OCI-LY1 (cell line): ENCODE measurements at regions not wholly inside any gene's neighbourhood (a gene's known extent, or its start where the extent isn't known, plus 50 kb on each side); places are given as distances from the start of the nearest gene placed in this dataset.
"Not testable (repeated sequence)": the region's sequence is repeated elsewhere in the genome, so short reads cannot be mapped to it uniquely, and the experiment has no call there.

Experiments used
- H2AFZ ChIP-seq: fragments of 200-600 bp; sonication (generic), shearing (Covaris generic); 2 replicates; pipeline ENCODE4 v1.6.0; 2014; ENCODE audit warnings: antibody characterized with exemption, mild to moderate bottlenecking, low read length
- H3F3A ChIP-seq: fragments of 200-600 bp; sonication (generic), shearing (Covaris generic); 2 replicates; pipeline ENCODE4 v1.6.0; 2014; ENCODE audit warnings: mild to moderate bottlenecking, antibody characterized with exemption, low read length, moderate library complexity; ENCODE audit not compliant: insufficient read depth
- H3K27ac ChIP-seq: fragments of 200-600 bp; sonication (generic); 2 replicates; pipeline ENCODE4 v1.5.1; 2014; ENCODE audit warnings: low read length, mixed run types, mild to moderate bottlenecking, low read depth; ENCODE audit not compliant: poor library complexity, severe bottlenecking
- H3K27me3 ChIP-seq: fragments of 200-600 bp; sonication (generic); 2 replicates; pipeline ENCODE4 v1.6.0; 2014; ENCODE audit warnings: antibody characterized with exemption, mild to moderate bottlenecking, low read length, moderate library complexity; ENCODE audit not compliant: insufficient read depth
- H3K36me3 ChIP-seq: fragments of 200-600 bp; sonication (generic); 2 replicates; pipeline ENCODE4 v1.6.1; 2014; ENCODE audit warnings: mild to moderate bottlenecking, antibody characterized with exemption, low read length, moderate library complexity, mixed read lengths; ENCODE audit not compliant: insufficient read depth
- H3K4me1 ChIP-seq: fragments of 200-600 bp; sonication (generic); 2 replicates; pipeline ENCODE4 v1.5.1; 2014; ENCODE audit warnings: mild to moderate bottlenecking, low read length, moderate library complexity; ENCODE audit not compliant: insufficient read depth, severe bottlenecking
- H3K4me2 ChIP-seq: fragments of 200-600 bp; sonication (generic), shearing (Covaris generic); 2 replicates; pipeline ENCODE4 v1.6.1; 2014; ENCODE audit warnings: low read length
- H3K4me3 ChIP-seq: fragments of 200-600 bp; sonication (generic); 2 replicates; pipeline ENCODE4 v1.5.1; 2014; ENCODE audit warnings: low read length, low read depth, mild to moderate bottlenecking, mixed read lengths; ENCODE audit not compliant: poor library complexity, severe bottlenecking
- H3K79me2 ChIP-seq: fragments of 200-600 bp; shearing (Covaris generic); 2 replicates; pipeline ENCODE4 v1.6.1; 2016; ENCODE audit warnings: mixed run types, low read length, mixed read lengths; ENCODE audit not compliant: insufficient read depth
- H3K9ac ChIP-seq: fragments of 200-600 bp; sonication (generic), shearing (Covaris generic); 2 replicates; pipeline ENCODE4 v1.6.1; 2014; ENCODE audit warnings: mild to moderate bottlenecking, low read length, mixed read lengths
- H3K9me2 ChIP-seq: fragments of 200-600 bp; sonication (generic), shearing (Covaris generic); 2 replicates; pipeline ENCODE4 v1.6.1; 2014; ENCODE audit warnings: low read depth, mild to moderate bottlenecking, low read length, mixed read lengths
- H3K9me3 ChIP-seq: fragments of 200-600 bp; shearing (Covaris generic); 2 replicates; pipeline ENCODE4 v1.6.1; 2014; ENCODE audit warnings: low read length, mixed read lengths
- H4K20me1 ChIP-seq: fragments of 200-600 bp; sonication (generic), shearing (Covaris generic); 2 replicates; pipeline ENCODE4 v1.6.0; 2016; ENCODE audit warnings: mild to moderate bottlenecking, low read length; ENCODE audit not compliant: insufficient read depth
- EZH2 ChIP-seq: fragments of 200-600 bp; sonication (generic), shearing (Covaris generic); IDR thresholded peaks from 2 replicates; pipeline ENCODE4 v1.8.0; 2017; ENCODE audit warnings: borderline replicate concordance, mixed run types, mild to moderate bottlenecking, antibody characterized with exemption, low read length, moderate library complexity, mixed read lengths
- TF ChIP-seq, protein P1 (sequence below): fragments of 200-600 bp; sonication (generic), shearing (Covaris generic); IDR thresholded peaks from 2 replicates; pipeline ENCODE4 v1.5.1; 2017; ENCODE audit warnings: mild to moderate bottlenecking, antibody characterized with exemption, low read length, moderate library complexity, mixed read lengths

DNA sequence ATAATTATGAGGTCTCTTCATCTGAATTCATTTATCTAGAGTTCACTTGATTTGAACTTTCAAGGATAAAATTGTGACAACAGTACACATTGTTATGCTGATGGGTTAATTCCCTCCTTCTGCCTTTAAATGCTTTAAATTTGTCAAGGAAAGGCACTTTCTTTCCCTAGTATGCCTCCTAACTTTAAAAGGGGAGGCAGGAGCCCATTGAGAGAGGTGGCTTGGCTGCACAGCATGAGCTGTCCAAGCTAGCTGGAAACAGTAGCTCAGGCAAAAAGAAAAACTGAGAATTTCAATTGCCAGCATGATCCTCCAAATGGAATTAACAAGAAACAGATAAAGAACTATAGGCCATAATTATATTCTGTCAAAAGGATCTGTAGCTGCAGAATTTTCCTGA, 243.3 kb upstream of the GRIK2 start:
- no peaks in the 10 kb centered on the region for H4K20me1 ChIP-seq
- no peaks in the 10 kb centered on the region for H3K4me1 ChIP-seq
- no peak overlapping the region for H3K4me3 ChIP-seq
- no peaks in the 10 kb centered on the region for H3K9me2 ChIP-seq
- H3K9ac ChIP-seq: no peak overlapping the region
- H3K27me3 ChIP-seq: no peaks in the 10 kb centered on the region
- H3F3A ChIP-seq: no peaks in the 10 kb centered on the region
- TF ChIP-seq EZH2: no peak
- TF ChIP-seq, protein P1, sequence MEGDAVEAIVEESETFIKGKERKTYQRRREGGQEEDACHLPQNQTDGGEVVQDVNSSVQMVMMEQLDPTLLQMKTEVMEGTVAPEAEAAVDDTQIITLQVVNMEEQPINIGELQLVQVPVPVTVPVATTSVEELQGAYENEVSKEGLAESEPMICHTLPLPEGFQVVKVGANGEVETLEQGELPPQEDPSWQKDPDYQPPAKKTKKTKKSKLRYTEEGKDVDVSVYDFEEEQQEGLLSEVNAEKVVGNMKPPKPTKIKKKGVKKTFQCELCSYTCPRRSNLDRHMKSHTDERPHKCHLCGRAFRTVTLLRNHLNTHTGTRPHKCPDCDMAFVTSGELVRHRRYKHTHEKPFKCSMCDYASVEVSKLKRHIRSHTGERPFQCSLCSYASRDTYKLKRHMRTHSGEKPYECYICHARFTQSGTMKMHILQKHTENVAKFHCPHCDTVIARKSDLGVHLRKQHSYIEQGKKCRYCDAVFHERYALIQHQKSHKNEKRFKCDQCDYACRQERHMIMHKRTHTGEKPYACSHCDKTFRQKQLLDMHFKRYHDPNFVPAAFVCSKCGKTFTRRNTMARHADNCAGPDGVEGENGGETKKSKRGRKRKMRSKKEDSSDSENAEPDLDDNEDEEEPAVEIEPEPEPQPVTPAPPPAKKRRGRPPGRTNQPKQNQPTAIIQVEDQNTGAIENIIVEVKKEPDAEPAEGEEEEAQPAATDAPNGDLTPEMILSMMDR: no peak
- H2AFZ ChIP-seq: no peak overlapping the region
- H3K4me2 ChIP-seq: no peak overlapping the region
- H3K79me2 ChIP-seq: no peaks in the 10 kb centered on the region
- H3K27ac ChIP-seq: no peak overlapping the region
- H3K36me3 ChIP-seq: no peaks in the 10 kb centered on the region
- H3K9me3 ChIP-seq: no peaks in the 10 kb centered on the region

DNA sequence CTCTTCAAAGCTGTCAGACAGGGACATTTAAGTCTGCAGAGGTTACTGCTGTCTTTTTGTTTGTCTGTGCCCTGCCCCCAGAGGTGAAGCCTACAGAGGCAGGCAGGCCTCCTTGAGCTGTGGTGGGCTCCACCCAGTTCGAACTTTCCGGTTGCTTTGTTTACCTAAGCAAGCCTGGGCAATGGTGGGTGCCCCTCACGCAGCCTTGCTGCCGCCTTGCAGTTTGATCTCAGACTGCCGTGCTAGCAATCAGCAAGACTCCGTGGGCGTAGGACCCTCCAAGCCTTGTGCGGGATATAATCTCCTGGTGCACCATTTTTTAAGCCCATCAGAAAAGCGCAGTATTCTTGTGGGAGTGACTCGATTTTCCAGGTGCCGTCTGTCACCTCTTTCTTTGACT, 235.9 kb upstream of the GRIK2 start:
- not testable (repeated sequence) for H3K79me2 ChIP-seq, H3K4me2 ChIP-seq, H3K9me2 ChIP-seq, H3K27ac ChIP-seq, H3K4me1 ChIP-seq, H3K36me3 ChIP-seq, H2AFZ ChIP-seq, H3F3A ChIP-seq, H4K20me1 ChIP-seq, H3K9ac ChIP-seq, H3K4me3 ChIP-seq, H3K27me3 ChIP-seq, H3K9me3 ChIP-seq

DNA sequence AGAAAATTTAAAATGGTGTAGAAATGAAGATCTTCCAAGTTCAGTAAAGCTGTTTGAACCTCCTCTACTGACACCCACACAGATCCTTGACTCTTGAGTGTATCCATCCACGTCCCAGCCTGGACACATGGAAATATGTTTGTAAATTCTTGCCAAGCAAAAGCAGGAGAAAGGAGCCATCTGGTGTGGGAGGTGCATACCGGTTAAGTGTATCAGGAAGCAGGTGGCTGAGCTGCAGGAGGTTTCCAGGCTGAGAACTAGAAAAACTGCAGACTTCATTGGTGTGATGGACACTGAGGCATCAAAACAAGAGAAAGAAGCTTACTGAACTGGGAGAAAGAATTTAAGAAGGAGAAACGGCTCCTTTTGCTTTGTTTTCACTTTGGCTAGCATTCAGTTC, 229.9 kb upstream of the GRIK2 start:
- no peaks in the 10 kb centered on the region for H3K9me2 ChIP-seq
- H3F3A ChIP-seq: no peaks in the 10 kb centered on the region
- no peak overlapping the region for H3K4me2 ChIP-seq
- no peaks in the 10 kb centered on the region for H3K27me3 ChIP-seq
- no peaks in the 10 kb centered on the region for H3K79me2 ChIP-seq
- no peak overlapping the region for H3K4me3 ChIP-seq
- H3K9me3 ChIP-seq: no peaks in the 10 kb centered on the region
- no peaks in the 10 kb centered on the region for H3K36me3 ChIP-seq
- TF ChIP-seq, protein P1: no peak
- TF ChIP-seq EZH2: no peak
- H3K4me1 ChIP-seq: no peaks in the 10 kb centered on the region
- no peak overlapping the region for H2AFZ ChIP-seq
- H4K20me1 ChIP-seq: no peaks in the 10 kb centered on the region
- H3K27ac ChIP-seq: no peak overlapping the region
- H3K9ac ChIP-seq: no peak overlapping the region

DNA sequence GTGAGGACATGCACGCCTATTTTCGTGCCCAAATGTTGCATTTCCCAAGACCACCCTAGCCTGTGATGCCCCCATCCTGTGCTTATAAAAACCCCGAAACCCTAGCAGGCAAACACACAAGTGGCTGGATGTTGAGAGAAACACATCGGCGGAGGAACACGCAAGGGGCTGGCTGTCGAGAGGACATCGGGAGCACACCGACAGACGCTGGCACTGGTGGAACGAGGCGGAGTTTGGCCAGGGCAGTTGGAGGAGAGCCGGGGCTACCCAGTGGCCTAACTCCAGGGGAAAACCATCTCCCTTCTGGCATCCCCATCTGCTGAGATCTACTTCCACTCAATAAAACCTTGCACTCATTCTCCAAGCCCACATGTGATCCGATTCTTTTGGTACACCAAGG, 225.9 kb upstream of the GRIK2 start:
- Histone ChIP-seq H3K4me1 (no peaks in the 10 kb centered on the region), H3K9me2 (no peaks in the 10 kb centered on the region), H3K27ac (no peak overlapping the region), H3K27me3 (no peaks in the 10 kb centered on the region), H4K20me1 (no peaks in the 10 kb centered on the region), H3K4me2 (no peak overlapping the region), H3K4me3 (no peak overlapping the region), H3K9me3 (no peaks in the 10 kb centered on the region), H3K79me2 (no peaks in the 10 kb centered on the region), H3K9ac (no peak overlapping the region), H3K36me3 (no peaks in the 10 kb centered on the region), H2AFZ (no peak overlapping the region), H3F3A (no peaks in the 10 kb centered on the region)
- TF ChIP-seq EZH2: no peak
- TF ChIP-seq, protein P1: no peak

DNA sequence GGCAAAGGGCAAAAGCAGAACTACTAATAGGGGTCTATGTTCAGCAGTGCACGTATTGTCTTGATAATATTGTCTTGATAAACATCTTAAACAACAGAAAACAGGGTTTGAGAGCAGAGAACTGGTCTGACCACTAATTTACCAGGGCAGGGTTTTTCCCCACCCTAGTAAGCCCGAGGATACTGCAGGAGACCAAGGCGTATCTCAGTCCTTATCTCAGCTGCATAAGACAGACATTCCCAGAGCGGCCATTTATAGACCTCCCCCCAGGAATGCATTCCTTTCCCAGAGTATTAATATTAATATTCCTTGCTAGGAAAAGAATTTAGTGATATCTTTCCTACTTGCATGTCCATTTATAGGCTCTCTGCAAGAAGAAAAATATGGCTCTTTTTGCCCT, 222.5 kb upstream of the GRIK2 start:
- H3K27me3 ChIP-seq, H3K4me2 ChIP-seq, H3F3A ChIP-seq, H4K20me1 ChIP-seq, H3K4me3 ChIP-seq, H3K9me3 ChIP-seq, H2AFZ ChIP-seq, H3K9me2 ChIP-seq, H3K9ac ChIP-seq, H3K36me3 ChIP-seq, H3K4me1 ChIP-seq, H3K27ac ChIP-seq, H3K79me2 ChIP-seq: not testable (repeated sequence)
